ENCODE measurements at regions not wholly inside any gene's neighbourhood (a gene's known extent, or its start where the extent isn't known, plus 50 kb on each side); places are given as distances from the start of the nearest gene placed in this dataset.

GRCh38 chr18:23398401-23398800 is 54.7 kb upstream of the RIOK3 start:
- no peak for DNase-seq (ENCODE audit: low spot score)
- TF ChIP-seq, protein P1, sequence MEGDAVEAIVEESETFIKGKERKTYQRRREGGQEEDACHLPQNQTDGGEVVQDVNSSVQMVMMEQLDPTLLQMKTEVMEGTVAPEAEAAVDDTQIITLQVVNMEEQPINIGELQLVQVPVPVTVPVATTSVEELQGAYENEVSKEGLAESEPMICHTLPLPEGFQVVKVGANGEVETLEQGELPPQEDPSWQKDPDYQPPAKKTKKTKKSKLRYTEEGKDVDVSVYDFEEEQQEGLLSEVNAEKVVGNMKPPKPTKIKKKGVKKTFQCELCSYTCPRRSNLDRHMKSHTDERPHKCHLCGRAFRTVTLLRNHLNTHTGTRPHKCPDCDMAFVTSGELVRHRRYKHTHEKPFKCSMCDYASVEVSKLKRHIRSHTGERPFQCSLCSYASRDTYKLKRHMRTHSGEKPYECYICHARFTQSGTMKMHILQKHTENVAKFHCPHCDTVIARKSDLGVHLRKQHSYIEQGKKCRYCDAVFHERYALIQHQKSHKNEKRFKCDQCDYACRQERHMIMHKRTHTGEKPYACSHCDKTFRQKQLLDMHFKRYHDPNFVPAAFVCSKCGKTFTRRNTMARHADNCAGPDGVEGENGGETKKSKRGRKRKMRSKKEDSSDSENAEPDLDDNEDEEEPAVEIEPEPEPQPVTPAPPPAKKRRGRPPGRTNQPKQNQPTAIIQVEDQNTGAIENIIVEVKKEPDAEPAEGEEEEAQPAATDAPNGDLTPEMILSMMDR (IDR thresholded peaks at IDR 0.05; ENCODE audit: borderline replicate concordance, control extremely low read depth, extremely low read depth, insufficient read depth, missing control alignments): no peak
- in situ Hi-C loops (cut with MboI; ENCODE audit: low sequenced_read_pairs, unreplicated experiment): loop anchor here (25.0 kb wide), 1 partner anchor 586 kb away; no protein-coding TSS in a partner anchor

DNA sequence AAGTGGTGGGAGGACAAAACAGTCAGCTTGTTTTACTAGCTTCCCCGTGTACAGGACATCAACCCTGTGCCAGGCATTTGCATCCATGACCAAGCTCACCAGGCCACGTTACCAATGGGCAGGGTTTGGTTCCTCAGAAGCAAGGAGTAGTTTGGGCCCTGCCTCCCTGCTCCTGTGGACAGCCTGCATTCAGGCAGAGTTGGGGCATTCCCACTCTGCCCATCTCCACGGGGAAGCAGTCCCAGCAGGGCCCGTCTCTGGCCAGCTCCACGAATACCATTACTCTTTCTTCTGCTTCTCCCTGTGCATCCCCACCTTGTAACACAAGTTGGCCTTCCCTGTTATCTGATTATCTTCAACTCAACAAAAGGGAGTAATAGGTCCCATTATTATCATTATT is 54.0 kb upstream of the RIOK3 start:
- TF ChIP-seq, protein P1 (IDR thresholded peaks at IDR 0.05; ENCODE audit: borderline replicate concordance, control extremely low read depth, extremely low read depth, insufficient read depth, missing control alignments): no peak
- in situ Hi-C loops (cut with MboI; ENCODE audit: low sequenced_read_pairs, unreplicated experiment): loop anchor here (25.0 kb wide), 1 partner anchor 587 kb away; no protein-coding TSS in a partner anchor
- DNase-seq (ENCODE audit: low spot score): no peak

- DNase-seq (ENCODE audit: low spot score): no peak
- TF ChIP-seq, protein P1 (IDR thresholded peaks at IDR 0.05; ENCODE audit: borderline replicate concordance, control extremely low read depth, extremely low read depth, insufficient read depth, missing control alignments): no peak
- in situ Hi-C loops (cut with MboI; ENCODE audit: low sequenced_read_pairs, unreplicated experiment): no loop called here
These were observed 52.2 kb upstream of the RIOK3 start for GRCh38 chr18:23400918-23401317.

- in situ Hi-C loops (cut with MboI; ENCODE audit: low sequenced_read_pairs, unreplicated experiment): no loop called here
- no peak for DNase-seq (ENCODE audit: low spot score)
- TF ChIP-seq, protein P1 (IDR thresholded peaks at IDR 0.05; ENCODE audit: borderline replicate concordance, control extremely low read depth, extremely low read depth, insufficient read depth, missing control alignments): no peak
These were observed 51.4 kb upstream of the RIOK3 start for GRCh38 chr18:23401400-23402347.
